ENCODE measurements at regions not wholly inside any gene's neighbourhood (a gene's known extent, or its start where the extent isn't known, plus 50 kb on each side); places are given as distances from the start of the nearest gene placed in this dataset.
"Not testable (repeated sequence)": the region's sequence is repeated elsewhere in the genome, so short reads cannot be mapped to it uniquely, and the experiment has no call there.

DNA sequence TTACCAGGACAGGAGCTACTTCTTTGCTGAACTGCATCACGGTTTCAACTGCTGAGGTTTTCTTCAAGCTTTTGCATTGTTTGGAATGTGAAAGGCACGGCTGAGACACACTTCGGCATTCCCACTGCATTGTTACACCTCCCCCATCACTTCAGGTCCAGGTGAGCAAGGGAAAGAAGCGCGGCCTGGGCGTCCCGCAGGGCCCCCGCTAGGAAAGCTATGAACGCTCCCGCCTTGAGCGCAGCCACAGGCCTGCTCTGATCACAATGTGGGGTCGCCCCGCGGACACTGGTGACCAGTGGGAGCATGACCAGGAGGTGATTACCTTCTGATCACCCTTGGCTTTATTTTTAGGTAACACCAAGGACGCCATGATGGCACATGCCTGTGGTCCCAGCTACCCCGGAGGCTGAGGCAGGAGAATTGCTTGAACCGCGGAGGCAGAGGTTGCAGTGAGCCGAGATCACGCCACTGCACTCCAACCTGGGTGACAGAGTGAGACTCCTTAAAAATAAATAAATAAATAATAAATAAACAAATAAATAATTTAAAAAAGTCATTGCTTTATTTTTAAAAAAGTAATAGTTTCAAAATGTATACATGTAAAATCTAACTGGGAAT lies 82.2 kb upstream of the ANTXRL start:
- TF ChIP-seq, protein P1, sequence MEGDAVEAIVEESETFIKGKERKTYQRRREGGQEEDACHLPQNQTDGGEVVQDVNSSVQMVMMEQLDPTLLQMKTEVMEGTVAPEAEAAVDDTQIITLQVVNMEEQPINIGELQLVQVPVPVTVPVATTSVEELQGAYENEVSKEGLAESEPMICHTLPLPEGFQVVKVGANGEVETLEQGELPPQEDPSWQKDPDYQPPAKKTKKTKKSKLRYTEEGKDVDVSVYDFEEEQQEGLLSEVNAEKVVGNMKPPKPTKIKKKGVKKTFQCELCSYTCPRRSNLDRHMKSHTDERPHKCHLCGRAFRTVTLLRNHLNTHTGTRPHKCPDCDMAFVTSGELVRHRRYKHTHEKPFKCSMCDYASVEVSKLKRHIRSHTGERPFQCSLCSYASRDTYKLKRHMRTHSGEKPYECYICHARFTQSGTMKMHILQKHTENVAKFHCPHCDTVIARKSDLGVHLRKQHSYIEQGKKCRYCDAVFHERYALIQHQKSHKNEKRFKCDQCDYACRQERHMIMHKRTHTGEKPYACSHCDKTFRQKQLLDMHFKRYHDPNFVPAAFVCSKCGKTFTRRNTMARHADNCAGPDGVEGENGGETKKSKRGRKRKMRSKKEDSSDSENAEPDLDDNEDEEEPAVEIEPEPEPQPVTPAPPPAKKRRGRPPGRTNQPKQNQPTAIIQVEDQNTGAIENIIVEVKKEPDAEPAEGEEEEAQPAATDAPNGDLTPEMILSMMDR (conservative IDR thresholded peaks at IDR 0.05; ENCODE audit: low read depth, low read length), result not testable (repeated sequence)
- not testable (repeated sequence) for TF ChIP-seq EZH2 (IDR thresholded peaks at IDR 0.05; ENCODE audit: borderline replicate concordance, low read depth, low read length, poor library complexity, severe bottlenecking)

Data from A673 (cell line).